Stimulated activated memory B cell treated with anti-CD40 and anti-IgM and Interleukin-4, amounts not matched to agents 10 μg/mL and 1 μg/mL and 100 μg/mL, for 72 hours (primary cell): ENCODE measurements at regions not wholly inside any gene's neighbourhood (a gene's known extent, or its start where the extent isn't known, plus 50 kb on each side); places are given as distances from the start of the nearest gene placed in this dataset.

Experiments used
- ATAC-seq: fragments of 150-1000 bp; cut with Tn5 transposase; 2 replicates; pipeline ENCODE4 v1.10.0; 2021
- H3K27ac Mint-ChIP-seq: one replicate; pipeline ENCODE4 v1.8.0; 2022; ENCODE audit warnings: mild to moderate bottlenecking, mixed read lengths
- H3K27me3 Mint-ChIP-seq: one replicate; pipeline ENCODE4 v1.8.0; 2022; ENCODE audit warnings: mixed read lengths
- H3K36me3 Mint-ChIP-seq: one replicate; pipeline ENCODE4 v1.8.0; 2022; ENCODE audit warnings: mixed read lengths
- H3K4me1 Mint-ChIP-seq: one replicate; pipeline ENCODE4 v1.8.0; 2022; ENCODE audit warnings: mixed read lengths
- H3K4me3 Mint-ChIP-seq: one replicate; pipeline ENCODE4 v1.8.0; 2022; ENCODE audit warnings: mild to moderate bottlenecking, moderate library complexity, mixed read lengths
- H3K9me3 Mint-ChIP-seq: one replicate; pipeline ENCODE4 v1.8.0; 2022; ENCODE audit warnings: mixed read lengths

DNA sequence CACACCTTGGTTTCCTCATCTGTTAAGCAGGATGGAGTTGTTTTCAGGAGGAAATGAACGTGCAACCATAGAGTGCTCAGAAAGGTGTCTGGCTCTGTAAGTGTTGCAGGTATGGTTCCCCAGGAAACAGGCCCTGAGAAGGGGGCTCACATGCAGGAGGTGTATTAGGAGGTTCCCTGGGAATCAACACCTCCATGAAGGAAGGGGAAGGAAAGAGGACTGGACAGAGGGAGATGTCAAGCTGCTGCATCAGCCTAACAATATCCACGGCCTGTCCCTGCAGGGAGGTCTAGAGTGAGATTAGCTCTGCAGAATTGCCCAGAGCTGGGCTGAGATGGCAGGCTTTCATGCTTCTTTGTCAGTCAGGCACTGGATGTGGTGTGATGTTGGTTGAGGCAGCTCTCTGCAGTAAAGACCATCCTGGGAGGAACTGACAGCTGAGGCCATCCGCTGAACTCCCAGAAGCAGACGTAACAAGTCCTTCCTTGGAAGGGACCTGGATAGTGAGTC, 373.3 kb downstream of the ZNF536 start:
- Mint-ChIP-seq H3K4me1 (no peaks in the 10 kb centered on the region), H3K36me3 (no peaks in the 10 kb centered on the region), H3K27me3 (no peaks in the 10 kb centered on the region), H3K27ac (no peak overlapping the region), H3K4me3 (no peak overlapping the region), H3K9me3 (peaks cover 15% of the 10 kb centered on the region)
- ATAC-seq: no peak

DNA sequence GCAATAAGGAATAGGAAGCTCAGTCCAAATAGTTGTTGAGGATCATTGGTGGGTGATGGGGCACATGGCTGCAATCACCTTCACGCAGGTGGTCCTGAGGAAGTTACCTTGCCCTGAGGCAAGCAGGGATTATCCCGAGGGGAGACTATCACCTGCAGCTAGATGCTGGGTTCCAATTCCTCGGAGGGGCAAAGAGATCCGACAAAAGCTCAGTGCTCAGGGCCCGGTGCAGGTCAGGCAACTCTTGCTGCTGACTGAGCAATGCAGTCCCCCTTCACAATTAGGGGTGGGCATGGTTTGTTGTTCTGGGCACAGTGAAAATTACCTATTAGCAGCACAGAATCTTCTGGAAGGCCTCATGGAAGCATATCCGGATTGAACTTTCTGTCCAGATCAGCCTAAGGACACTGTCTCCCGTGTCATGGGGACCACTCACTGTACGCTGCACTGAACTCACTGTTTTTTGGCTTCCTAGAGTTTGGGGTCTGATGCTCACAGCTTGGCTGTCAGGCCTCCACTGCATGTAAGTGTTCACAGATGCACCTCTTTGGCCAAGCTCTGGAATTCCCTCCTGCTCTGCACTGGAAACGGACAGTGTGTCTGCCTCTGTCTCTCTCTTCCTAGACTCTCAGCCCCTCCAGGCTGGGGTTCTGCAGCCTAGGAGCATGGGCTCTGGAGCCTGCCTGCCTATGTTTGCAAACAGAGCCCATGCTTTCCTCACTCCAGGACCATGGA, 372.7 kb downstream of the ZNF536 start:
- Mint-ChIP-seq H3K4me1 (no peaks in the 10 kb centered on the region), H3K9me3 (peaks cover 13% of the 10 kb centered on the region), H3K4me3 (no peak overlapping the region), H3K27me3 (no peaks in the 10 kb centered on the region), H3K36me3 (no peaks in the 10 kb centered on the region), H3K27ac (no peak overlapping the region)
- ATAC-seq: no peak

DNA sequence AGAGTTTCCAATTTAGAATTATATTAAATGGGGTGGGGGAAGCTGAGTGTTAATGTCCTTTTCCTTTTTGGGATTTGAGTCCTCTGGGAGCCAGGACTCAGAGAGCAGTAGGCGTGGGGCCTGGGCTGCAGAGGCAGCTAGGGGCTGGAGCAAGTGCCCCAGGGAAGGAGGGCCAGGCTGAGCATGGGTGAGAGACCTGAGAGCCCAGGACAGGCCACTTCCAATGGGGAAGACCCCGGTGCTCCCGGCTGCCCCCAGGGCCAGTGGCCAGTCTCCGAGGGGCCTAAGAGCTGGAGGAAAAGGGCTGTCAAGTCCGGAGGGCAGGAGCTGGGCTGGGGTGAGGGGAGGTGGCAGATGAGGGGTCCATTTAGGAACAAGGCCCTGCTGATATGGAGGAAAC, 371.5 kb downstream of the ZNF536 start:
- Mint-ChIP-seq H3K4me3 (no peak overlapping the region), H3K27me3 (no peaks in the 10 kb centered on the region), H3K27ac (no peak overlapping the region), H3K9me3 (peaks cover 8% of the 10 kb centered on the region), H3K36me3 (no peaks in the 10 kb centered on the region), H3K4me1 (no peaks in the 10 kb centered on the region)
- no peak for ATAC-seq

DNA sequence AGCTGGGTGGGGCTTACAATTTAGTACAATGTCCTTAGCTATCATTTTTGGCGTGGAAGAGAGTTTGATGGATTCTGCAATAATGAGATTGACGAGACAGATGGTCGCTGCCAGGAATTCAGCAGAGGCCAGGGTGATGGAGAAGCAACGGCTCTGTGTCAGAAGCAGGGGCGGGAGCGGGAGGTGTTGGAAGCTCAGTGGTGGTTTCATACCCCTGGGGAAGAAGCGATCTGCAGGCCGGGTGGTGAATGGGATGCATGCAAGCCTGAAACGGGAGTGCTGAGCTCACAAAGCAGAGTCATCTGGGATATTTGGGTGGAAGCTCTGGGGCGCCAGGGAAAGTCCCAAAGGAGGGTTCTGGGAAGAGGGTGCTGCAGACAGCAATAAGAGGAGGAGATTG, 370.8 kb downstream of the ZNF536 start:
- Mint-ChIP-seq H3K27ac (no peak overlapping the region), H3K4me3 (no peak overlapping the region), H3K27me3 (no peaks in the 10 kb centered on the region), H3K36me3 (no peaks in the 10 kb centered on the region), H3K9me3 (peaks cover 6% of the 10 kb centered on the region), H3K4me1 (no peaks in the 10 kb centered on the region)
- ATAC-seq: no peak

DNA sequence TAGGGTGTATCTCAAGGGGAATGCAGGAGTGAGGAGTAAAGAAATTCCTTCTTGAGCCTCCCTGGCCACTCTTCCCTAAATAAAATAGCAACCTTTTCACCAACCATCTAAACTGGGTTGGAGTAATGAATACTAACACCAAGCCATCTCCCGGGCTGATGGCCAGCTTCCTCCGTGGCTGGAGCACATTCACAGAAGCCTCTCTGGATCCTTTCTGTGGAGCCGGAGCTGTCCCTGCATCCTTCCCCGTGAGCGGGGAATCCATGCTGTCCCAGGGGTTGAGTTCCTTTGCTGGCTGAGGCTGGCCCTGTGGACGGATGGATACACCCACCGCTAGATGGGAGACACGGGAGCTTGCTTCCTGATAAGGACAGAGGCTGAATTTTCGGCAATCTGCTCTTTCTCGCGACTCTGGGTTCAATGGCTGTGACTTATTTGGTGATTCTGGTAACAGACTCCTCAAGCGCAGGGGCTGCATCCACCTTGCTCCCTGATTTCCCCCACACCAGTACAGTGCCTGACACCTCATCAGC, 370.3 kb downstream of the ZNF536 start:
- Mint-ChIP-seq H3K9me3 (peaks cover 6% of the 10 kb centered on the region), H3K4me3 (no peak overlapping the region), H3K36me3 (no peaks in the 10 kb centered on the region), H3K27me3 (no peaks in the 10 kb centered on the region), H3K27ac (no peak overlapping the region), H3K4me1 (no peaks in the 10 kb centered on the region)
- ATAC-seq: no peak

DNA sequence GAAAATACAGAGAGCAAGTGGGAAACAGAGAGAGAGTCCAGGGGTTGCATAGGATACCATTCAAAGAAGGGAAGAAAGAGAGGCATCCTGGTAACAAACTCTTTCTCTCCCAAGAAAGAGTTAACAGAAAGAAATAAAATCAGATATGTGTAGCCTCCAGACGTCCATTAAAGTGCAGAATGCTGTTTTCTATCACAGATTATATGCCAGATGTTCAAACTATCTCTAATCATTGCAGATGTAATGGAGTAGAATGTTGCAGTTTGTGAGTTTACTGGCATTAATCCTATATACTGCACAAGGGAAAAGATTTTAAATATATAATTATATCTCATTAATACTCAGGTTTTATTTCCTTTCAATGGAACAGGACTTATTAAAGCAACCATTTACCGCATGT, 369.4 kb downstream of the ZNF536 start:
- ATAC-seq: no peak
- no peaks in the 10 kb centered on the region for H3K27me3 Mint-ChIP-seq
- peaks cover 10% of the 10 kb centered on the region for H3K9me3 Mint-ChIP-seq
- H3K36me3 Mint-ChIP-seq: no peaks in the 10 kb centered on the region
- H3K4me3 Mint-ChIP-seq: no peak overlapping the region
- no peak overlapping the region for H3K27ac Mint-ChIP-seq
- no peaks in the 10 kb centered on the region for H3K4me1 Mint-ChIP-seq

DNA sequence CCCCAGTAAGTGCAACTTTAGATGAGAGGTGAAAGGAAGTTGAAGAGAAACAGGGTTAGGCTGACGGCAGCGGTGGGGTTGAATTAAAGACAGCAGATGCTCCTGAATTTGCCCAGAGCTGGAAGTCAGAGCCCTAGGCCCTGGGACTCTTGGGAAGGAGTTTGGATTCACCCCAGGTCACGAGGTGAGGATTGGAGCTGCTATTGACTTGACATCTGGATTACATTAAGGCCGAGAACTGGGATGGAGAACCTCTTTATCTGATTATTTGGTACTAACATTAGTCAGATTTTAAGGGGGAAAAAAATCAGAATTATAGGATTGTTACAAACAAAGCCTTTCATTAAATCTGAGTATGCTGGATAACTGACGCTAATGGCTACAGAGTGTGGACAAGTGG, 367.2 kb downstream of the ZNF536 start:
- no peaks in the 10 kb centered on the region for H3K27me3 Mint-ChIP-seq
- no peaks in the 10 kb centered on the region for H3K36me3 Mint-ChIP-seq
- no peak overlapping the region for H3K27ac Mint-ChIP-seq
- ATAC-seq: no peak
- peaks cover 10% of the 10 kb centered on the region for H3K9me3 Mint-ChIP-seq
- no peaks in the 10 kb centered on the region for H3K4me1 Mint-ChIP-seq
- H3K4me3 Mint-ChIP-seq: no peak overlapping the region

DNA sequence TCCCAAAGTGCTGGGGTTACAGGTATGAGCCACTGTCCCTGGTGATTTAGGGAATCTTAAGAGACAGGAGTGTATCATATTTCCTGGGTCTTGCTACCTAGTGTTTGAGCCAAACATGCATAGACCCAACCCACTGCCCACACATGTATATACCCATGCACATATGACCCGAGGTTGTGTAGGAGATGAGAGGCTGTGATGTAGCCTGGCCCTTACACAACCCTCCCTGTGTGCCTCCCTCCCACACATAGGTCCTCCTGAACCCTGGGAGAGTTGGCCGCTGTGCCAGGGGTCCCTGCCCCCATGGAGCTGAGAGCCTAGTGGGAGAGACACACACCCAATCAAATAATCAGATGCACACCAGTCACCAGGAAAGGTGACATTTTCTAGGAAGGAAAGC, 365.9 kb downstream of the ZNF536 start:
- no peaks in the 10 kb centered on the region for H3K4me1 Mint-ChIP-seq
- no peak overlapping the region for H3K27ac Mint-ChIP-seq
- H3K9me3 Mint-ChIP-seq: peaks cover 10% of the 10 kb centered on the region
- ATAC-seq: no peak
- H3K36me3 Mint-ChIP-seq: no peaks in the 10 kb centered on the region
- no peak overlapping the region for H3K4me3 Mint-ChIP-seq
- H3K27me3 Mint-ChIP-seq: no peaks in the 10 kb centered on the region

DNA sequence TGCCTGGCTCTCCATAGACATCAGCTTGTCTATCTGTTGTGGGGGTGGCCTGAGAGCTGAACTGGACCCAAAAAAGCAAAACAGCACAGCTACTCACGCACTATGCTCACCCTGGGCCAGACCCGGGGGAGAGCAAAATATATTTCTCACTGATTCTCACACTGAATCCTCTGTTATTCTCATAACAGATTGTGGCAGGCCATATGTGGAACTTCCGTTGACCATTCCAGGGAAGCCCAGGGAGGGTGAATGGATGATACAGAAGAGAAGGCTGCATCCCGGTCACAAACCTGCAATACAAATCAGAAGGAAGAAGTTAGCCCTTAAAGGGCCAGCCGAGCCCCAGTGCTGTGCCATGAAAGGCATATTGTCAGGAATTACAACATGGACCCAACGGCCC, 362.5 kb downstream of the ZNF536 start:
- no peak overlapping the region for H3K4me3 Mint-ChIP-seq
- H3K4me1 Mint-ChIP-seq: no peaks in the 10 kb centered on the region
- peaks cover 4% of the 10 kb centered on the region for H3K9me3 Mint-ChIP-seq
- H3K36me3 Mint-ChIP-seq: no peaks in the 10 kb centered on the region
- H3K27ac Mint-ChIP-seq: no peak overlapping the region
- H3K27me3 Mint-ChIP-seq: no peaks in the 10 kb centered on the region
- no peak for ATAC-seq

DNA sequence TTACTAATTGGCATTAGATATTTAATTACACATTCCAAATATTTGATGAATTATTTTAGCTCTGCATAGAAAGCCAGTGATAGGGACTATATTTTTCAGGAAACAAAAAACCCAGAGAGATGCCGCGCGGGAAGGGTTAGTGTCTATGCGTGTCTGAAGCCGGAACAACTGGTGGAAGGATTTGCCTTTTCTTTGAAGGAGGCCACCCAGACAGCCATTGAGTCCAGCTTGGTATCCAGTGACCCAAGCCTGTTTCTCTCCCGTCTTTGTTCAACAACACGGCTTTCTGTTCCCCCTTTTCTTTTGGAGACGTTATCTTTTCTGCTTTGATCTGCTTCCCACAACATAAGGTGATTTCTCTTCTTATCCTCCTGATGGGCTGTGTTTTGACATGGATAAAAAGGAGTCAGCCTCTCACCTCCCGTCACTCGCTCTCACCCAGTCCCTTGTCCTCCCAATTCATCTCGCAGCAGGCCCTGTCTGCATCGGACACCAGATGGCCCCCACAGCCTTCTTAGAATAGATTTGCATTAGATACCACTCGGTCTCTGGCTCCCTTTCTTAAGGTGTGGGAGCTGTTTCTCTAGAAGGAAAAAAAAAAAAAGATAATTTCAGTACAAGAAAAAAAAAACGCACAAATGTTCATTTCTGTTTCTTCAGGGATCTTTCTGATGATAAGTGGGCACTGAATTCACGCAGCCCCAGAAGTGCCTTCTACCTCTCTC, 361.8 kb downstream of the ZNF536 start:
- Mint-ChIP-seq H3K4me3 (no peak overlapping the region), H3K36me3 (no peaks in the 10 kb centered on the region), H3K4me1 (no peaks in the 10 kb centered on the region), H3K27me3 (no peaks in the 10 kb centered on the region), H3K9me3 (peaks cover 4% of the 10 kb centered on the region), H3K27ac (no peak overlapping the region)
- ATAC-seq: no peak

DNA sequence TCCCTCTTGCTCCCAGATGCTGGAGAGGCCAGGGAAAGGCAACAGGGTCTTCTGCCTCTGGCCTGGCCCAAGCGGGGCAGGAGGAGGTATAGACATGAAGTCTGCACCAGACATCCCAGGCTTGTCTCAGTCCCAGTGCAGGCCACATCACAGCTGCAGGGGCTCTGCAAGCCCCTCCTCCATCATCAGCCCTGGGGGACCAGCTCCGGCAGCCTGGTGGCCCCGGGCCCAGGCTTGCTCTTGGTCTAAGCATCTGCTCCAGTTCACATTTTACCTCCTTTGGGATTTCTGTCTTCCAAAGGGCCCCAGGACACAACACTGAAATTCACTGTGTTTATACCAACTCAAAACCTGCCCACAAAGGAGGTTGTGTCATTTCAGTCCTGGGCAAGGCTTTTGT, 359.4 kb downstream of the ZNF536 start:
- H3K27ac Mint-ChIP-seq: no peak overlapping the region
- no peaks in the 10 kb centered on the region for H3K36me3 Mint-ChIP-seq
- no peak for ATAC-seq
- no peak overlapping the region for H3K4me3 Mint-ChIP-seq
- peaks cover 7% of the 10 kb centered on the region for H3K9me3 Mint-ChIP-seq
- H3K4me1 Mint-ChIP-seq: no peaks in the 10 kb centered on the region
- no peaks in the 10 kb centered on the region for H3K27me3 Mint-ChIP-seq

DNA sequence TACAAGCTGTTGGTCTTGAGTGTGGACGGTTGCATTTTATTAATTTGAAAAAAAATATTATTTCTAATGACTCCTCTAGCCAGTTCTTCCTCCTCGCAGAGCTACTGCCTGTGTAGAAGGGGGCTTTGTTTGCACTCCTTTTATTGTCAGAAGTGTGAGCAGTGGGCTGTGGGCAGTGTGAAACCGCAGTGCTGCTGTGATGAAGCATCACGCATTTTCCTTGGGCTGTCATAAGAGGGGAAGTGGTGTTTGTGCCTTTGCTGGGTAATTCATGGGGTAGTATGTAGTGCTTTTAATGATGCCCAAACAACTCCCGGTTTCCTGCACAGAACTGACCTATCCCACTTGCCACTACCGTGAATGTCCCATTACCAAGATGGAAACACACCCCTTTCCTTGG, 357.3 kb downstream of the ZNF536 start:
- H3K27me3 Mint-ChIP-seq: no peaks in the 10 kb centered on the region
- H3K4me1 Mint-ChIP-seq: no peaks in the 10 kb centered on the region
- no peak for ATAC-seq
- no peaks in the 10 kb centered on the region for H3K36me3 Mint-ChIP-seq
- no peak overlapping the region for H3K27ac Mint-ChIP-seq
- peaks cover 9% of the 10 kb centered on the region for H3K9me3 Mint-ChIP-seq
- H3K4me3 Mint-ChIP-seq: no peak overlapping the region

DNA sequence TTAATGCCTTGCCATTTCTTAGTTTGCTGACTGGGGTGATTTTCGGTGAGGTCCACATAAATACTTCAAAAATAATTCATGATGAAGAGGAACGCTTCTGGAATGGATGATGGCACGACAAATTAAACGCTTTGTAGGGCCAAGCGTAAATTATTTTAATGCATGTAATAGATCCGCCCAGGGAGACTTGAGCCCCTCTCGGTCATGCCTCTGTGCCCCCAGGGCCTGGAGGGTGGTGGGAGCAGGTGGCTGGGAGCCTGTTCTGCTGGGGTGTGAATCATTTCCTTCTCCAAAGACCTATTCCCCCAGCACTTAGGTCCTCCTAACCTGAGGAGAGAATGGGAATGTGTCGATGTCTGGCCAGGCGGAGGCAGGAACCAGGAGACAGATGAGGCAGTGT, 350.6 kb downstream of the ZNF536 start:
- Mint-ChIP-seq H3K4me1 (peaks cover 16% of the 10 kb centered on the region), H3K4me3 (no peak overlapping the region), H3K27me3 (no peaks in the 10 kb centered on the region), H3K9me3 (peaks cover 9% of the 10 kb centered on the region), H3K27ac (no peak overlapping the region), H3K36me3 (no peaks in the 10 kb centered on the region)
- ATAC-seq: no peak

DNA sequence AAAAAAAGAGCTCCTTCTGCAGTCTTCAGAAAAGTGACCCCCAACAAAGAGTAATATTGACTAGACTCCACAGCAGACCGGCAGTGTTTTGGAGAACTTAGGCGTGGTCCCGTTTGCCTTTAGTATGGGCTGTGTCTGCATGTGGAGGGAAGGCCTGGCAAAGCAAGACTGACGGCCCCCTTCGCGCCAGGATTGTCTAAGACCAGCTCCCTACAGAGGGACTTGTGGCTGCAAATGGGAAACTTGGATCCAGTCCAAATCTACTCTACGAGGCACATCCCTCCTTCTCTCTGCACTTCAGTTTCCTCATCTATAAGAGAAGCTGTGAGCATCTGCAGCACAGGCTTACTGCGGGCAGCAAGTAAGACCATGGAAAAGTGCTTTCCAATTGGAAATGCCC, 350.0 kb downstream of the ZNF536 start:
- no peak for ATAC-seq
- Mint-ChIP-seq H3K4me1 (peaks cover 16% of the 10 kb centered on the region), H3K27me3 (no peaks in the 10 kb centered on the region), H3K9me3 (peaks cover 3% of the 10 kb centered on the region), H3K27ac (no peak overlapping the region), H3K4me3 (no peak overlapping the region), H3K36me3 (no peaks in the 10 kb centered on the region)

DNA sequence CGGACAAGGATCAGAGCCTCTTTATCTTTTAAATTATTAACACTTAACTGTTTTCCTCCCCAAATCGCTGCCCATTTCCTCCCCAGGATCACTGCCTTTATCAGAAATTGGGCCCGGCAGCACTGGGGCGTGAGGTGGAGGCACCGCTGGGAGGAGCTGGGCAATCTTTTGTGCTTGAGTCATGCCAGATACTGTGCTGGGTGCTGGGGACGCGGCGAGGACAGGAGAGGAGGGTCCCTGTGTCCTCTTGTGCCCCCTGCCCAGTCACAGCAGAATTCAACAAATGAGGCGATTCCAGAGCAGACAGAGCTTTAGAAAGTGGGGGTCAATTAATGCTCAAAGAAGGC, 347.8 kb downstream of the ZNF536 start:
- H3K4me3 Mint-ChIP-seq: peak overlapping the region; percentile 74
- no peak for ATAC-seq
- H3K36me3 Mint-ChIP-seq: no peaks in the 10 kb centered on the region
- no peak overlapping the region for H3K27ac Mint-ChIP-seq
- peaks cover 3% of the 10 kb centered on the region for H3K9me3 Mint-ChIP-seq
- peaks cover 16% of the 10 kb centered on the region for H3K4me1 Mint-ChIP-seq
- H3K27me3 Mint-ChIP-seq: no peaks in the 10 kb centered on the region
